Activated B cell treated with CpG ODN at 0.5 μM for 24 hours (primary cell): ENCODE measurements at regions not wholly inside any gene's neighbourhood (a gene's known extent, or its start where the extent isn't known, plus 50 kb on each side); places are given as distances from the start of the nearest gene placed in this dataset.
"Not testable (repeated sequence)": the region's sequence is repeated elsewhere in the genome, so short reads cannot be mapped to it uniquely, and the experiment has no call there.

ENCODE experiments used
- ATAC-seq: fragments of 200-7000 bp; cut with Tn5 transposase; one replicate; pipeline ENCODE4 v1.10.0; 2021; ENCODE audit warnings: low read depth, mild to moderate bottlenecking, moderate library complexity
- CTCF ChIA-PET: fragments of 350-600 bp; sonication (Branson Sonifier 250); formaldehyde crosslinking; loops from one replicate; lab custom pipeline; 2021; ENCODE audit warnings: antibody characterized with exemption; lab: Charles Lee
- POLR2A ChIA-PET: fragments of 350-600 bp; sonication (Branson Sonifier 250); formaldehyde crosslinking; loops from one replicate; lab custom pipeline; 2021; ENCODE audit warnings: antibody characterized with exemption; lab: Charles Lee
- DNase-seq: peaks from one replicate; pipeline ENCODE4 v3.0.0; 2022
- H3K27ac Mint-ChIP-seq: one replicate; pipeline ENCODE4 v1.8.0; 2020; ENCODE audit warnings: mixed read lengths
- H3K27me3 Mint-ChIP-seq: one replicate; pipeline ENCODE4 v1.8.0; 2021; ENCODE audit warnings: mixed read lengths
- H3K36me3 Mint-ChIP-seq: one replicate; pipeline ENCODE4 v1.8.0; 2021; ENCODE audit warnings: low read depth, mixed read lengths
- H3K4me1 Mint-ChIP-seq: one replicate; pipeline ENCODE4 v1.8.0; 2021; ENCODE audit warnings: mixed read lengths
- H3K4me3 Mint-ChIP-seq: one replicate; pipeline ENCODE4 v1.8.0; 2020; ENCODE audit warnings: mild to moderate bottlenecking, mixed read lengths
- H3K9me3 Mint-ChIP-seq: one replicate; pipeline ENCODE4 v1.8.0; 2020; ENCODE audit warnings: mixed read lengths
- intact Hi-C: fragments of 100-400 bp; cut with micrococcal nuclease; formaldehyde crosslinking; loops from one replicate; pipeline ENCODE4 v1.15.1; 2024
- TF ChIP-seq, protein P1 (sequence below): fragments of 200-600 bp; IDR thresholded peaks from one replicate; pipeline ENCODE4 v1.8.0; 2022; ENCODE audit warnings: antibody characterized with exemption, mild to moderate bottlenecking

- no peaks in the 10 kb centered on the region for H3K9me3 Mint-ChIP-seq
- peaks cover 2% of the 10 kb centered on the region for H3K27me3 Mint-ChIP-seq
- ChIA-PET POLR2A (no interaction called here), CTCF (no interaction called here)
- DNase-seq (no peak), ATAC-seq (no peak)
- no peaks in the 10 kb centered on the region for H3K36me3 Mint-ChIP-seq
- no peak overlapping the region for H3K27ac Mint-ChIP-seq
- H3K4me1 Mint-ChIP-seq, result no peaks in the 10 kb centered on the region
- intact Hi-C loops, result no loop called here
- H3K4me3 Mint-ChIP-seq, result no peak overlapping the region
- TF ChIP-seq, protein P1, sequence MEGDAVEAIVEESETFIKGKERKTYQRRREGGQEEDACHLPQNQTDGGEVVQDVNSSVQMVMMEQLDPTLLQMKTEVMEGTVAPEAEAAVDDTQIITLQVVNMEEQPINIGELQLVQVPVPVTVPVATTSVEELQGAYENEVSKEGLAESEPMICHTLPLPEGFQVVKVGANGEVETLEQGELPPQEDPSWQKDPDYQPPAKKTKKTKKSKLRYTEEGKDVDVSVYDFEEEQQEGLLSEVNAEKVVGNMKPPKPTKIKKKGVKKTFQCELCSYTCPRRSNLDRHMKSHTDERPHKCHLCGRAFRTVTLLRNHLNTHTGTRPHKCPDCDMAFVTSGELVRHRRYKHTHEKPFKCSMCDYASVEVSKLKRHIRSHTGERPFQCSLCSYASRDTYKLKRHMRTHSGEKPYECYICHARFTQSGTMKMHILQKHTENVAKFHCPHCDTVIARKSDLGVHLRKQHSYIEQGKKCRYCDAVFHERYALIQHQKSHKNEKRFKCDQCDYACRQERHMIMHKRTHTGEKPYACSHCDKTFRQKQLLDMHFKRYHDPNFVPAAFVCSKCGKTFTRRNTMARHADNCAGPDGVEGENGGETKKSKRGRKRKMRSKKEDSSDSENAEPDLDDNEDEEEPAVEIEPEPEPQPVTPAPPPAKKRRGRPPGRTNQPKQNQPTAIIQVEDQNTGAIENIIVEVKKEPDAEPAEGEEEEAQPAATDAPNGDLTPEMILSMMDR, result no peak
Measured at GRCh38 chr6:159540152-159540551, 152.9 kb downstream of the SOD2 start.

- intact Hi-C loops, ATAC-seq, POLR2A ChIA-PET, H3K4me1 Mint-ChIP-seq, H3K4me3 Mint-ChIP-seq, H3K27ac Mint-ChIP-seq, H3K27me3 Mint-ChIP-seq, CTCF ChIA-PET, H3K36me3 Mint-ChIP-seq, DNase-seq, H3K9me3 Mint-ChIP-seq: not testable (repeated sequence)
Measured at GRCh38 chr6:159538031-159538430, 155.0 kb downstream of the SOD2 start.

- intact Hi-C loops, result no loop called here
- POLR2A ChIA-PET, result no interaction called here
- TF ChIP-seq, protein P1, result no peak
- Mint-ChIP-seq H3K4me3 (no peak overlapping the region), H3K27ac (no peak overlapping the region), H3K9me3 (no peaks in the 10 kb centered on the region), H3K36me3 (no peaks in the 10 kb centered on the region), H3K27me3 (no peaks in the 10 kb centered on the region), H3K4me1 (no peaks in the 10 kb centered on the region)
- CTCF ChIA-PET, result interaction anchor here (0.6 kb wide), 1 partner anchor 24 kb away, joined by 3 read pairs; no protein-coding TSS in a partner anchor
- DNase-seq (no peak), ATAC-seq (no peak)
Measured at GRCh38 chr6:159535656-159536350, 157.2 kb downstream of the SOD2 start.

GRCh38 chr6:159533568-159533967 lies 159.5 kb downstream of the SOD2 start:
- Mint-ChIP-seq H3K4me3 (no peak overlapping the region), H3K36me3 (no peaks in the 10 kb centered on the region)

GRCh38 chr6:159533016-159533415 lies 160.0 kb downstream of the SOD2 start:
- ChIA-PET POLR2A (no interaction called here), CTCF (no interaction called here)
- intact Hi-C loops, result no loop called here
- no peaks in the 10 kb centered on the region for H3K4me1 Mint-ChIP-seq
- H3K9me3 Mint-ChIP-seq, result no peaks in the 10 kb centered on the region
- no peak overlapping the region for H3K4me3 Mint-ChIP-seq
- no peaks in the 10 kb centered on the region for H3K36me3 Mint-ChIP-seq
- no peak for ATAC-seq
- TF ChIP-seq, protein P1, result no peak
- H3K27ac Mint-ChIP-seq, result no peak overlapping the region
- DNase-seq, result no peak
- peaks cover 2% of the 10 kb centered on the region for H3K27me3 Mint-ChIP-seq

More at GRCh38 chr6:159533568-159533967, 159.5 kb downstream of the SOD2 start:
- H3K9me3 Mint-ChIP-seq, result no peaks in the 10 kb centered on the region
- POLR2A ChIA-PET, result no interaction called here
- ATAC-seq (no peak), DNase-seq (no peak)
- intact Hi-C loops, result no loop called here
- peaks cover 2% of the 10 kb centered on the region for H3K27me3 Mint-ChIP-seq
- H3K4me1 Mint-ChIP-seq, result no peaks in the 10 kb centered on the region
- TF ChIP-seq, protein P1, result no peak
- CTCF ChIA-PET, result no interaction called here
- H3K27ac Mint-ChIP-seq, result no peak overlapping the region
